GM19463 (cell line): ENCODE measurements at regions not wholly inside any gene's neighbourhood (a gene's known extent, or its start where the extent isn't known, plus 50 kb on each side); places are given as distances from the start of the nearest gene placed in this dataset.

ENCODE experiments used
- ATAC-seq: cut with Tn5 transposase; IDR thresholded peaks from one replicate; pipeline ENCODE4 v1.9.1; 2021; ENCODE audit warnings: mild to moderate bottlenecking, moderate library complexity; ENCODE audit not compliant: unreplicated experiment

DNA sequence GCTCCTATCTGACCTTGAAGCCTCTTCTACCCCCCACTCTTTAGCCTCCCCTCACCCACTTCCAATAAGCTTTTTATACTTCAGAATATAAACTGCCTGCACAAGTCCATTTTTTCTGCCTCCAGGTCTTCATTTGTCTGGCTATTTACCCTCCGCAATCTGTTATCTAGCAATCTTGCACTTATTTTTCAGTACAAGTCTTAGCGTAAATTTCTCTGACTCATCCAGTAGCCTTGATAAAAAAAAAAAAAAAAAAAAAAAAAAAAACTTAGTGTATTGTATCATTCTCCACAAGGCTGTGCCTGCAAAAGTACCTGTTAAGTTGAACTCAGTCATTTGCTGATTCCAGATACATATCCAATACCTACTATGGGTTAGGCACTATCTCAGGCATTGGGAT, 219.5 kb upstream of the DKK2 start:
- no peak for ATAC-seq

- ATAC-seq, result no peak
Observed at GRCh38 chr4:107255114-107255513, 219.0 kb upstream of the DKK2 start.

GRCh38 chr4:107253579-107254068, 217.5 kb upstream of the DKK2 start:
- no peak for ATAC-seq

DNA sequence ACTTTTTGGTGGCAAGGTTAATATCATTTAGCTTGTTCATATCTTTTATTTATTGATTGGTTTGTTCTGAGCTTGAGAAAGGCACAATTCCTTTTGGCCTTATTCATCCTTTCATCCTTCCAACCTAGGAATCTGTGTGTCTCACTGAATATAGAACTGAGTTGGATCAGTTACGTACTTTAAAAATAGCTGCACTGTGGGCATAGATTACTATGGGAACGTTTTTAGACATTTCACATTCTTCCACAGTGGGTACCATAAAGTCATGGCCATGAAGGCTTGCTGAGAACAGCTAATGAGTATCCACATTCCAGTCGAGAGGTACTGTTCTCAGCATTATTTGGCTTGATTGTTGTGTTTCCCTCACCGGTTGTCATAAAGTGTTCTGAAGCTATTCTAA, 217.0 kb upstream of the DKK2 start:
- ATAC-seq, result no peak

GRCh38 chr4:107252571-107252970, 216.5 kb upstream of the DKK2 start:
- no peak for ATAC-seq

DNA sequence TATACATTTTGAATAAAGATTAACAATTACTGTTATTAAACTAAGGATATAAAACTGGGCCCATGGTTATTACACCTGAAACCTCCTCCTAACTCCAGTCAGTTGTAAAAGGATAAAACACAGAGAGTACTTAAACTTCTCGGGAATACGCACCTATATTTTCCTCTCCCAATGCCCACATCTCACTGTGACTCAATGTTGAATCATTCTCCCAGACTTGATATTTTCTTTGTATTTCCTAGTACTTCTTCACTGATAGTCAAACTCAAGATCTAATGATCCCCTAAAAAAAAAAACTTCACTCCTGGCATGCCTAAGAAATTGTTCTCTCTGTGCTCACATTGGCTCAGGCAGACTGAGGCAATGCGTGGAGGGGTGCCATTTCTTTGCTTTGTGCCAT, 212.5 kb upstream of the DKK2 start:
- ATAC-seq, result no peak

DNA sequence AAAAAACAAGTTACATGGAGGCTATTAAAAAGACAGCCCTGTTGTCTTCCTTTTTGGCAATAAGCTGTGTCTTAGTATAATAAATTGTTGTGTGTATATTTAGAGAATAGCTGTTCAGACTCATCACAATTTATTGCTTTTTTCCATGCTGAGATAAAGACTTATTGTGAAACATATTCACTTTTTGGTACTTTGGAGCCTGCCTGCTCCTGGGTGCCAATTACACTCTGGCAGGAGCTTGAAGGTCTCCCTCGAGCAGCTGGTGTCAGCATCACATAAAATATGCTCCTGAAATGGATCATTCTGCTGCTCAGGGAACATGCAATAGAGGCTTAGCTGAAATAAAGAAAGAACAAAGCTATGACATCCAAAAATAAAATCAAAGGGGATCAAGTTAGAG, 211.6 kb upstream of the DKK2 start:
- no peak for ATAC-seq

DNA sequence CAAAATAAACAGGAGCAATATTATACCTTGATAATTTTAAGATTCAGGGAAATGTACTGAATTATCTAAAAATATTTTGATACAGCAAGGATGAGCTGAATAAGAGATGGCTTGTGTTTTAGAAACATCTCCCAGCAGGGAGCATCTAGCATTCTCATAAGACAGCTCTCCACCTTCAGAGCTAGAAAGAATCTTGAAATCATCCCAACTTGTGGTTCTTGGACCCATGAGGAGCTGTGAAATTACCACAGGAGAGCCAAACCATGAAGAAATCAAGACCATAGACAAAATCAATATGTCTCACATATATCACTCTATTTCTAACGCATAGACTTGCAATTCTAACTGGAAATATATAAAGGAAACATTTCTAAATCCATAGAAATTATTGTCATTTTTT, 210.6 kb upstream of the DKK2 start:
- no peak for ATAC-seq

- ATAC-seq, result no peak
Observed at GRCh38 chr4:107243141-107243781, 207.1 kb upstream of the DKK2 start.

- no peak for ATAC-seq
Observed at GRCh38 chr4:107220976-107221375, 184.9 kb upstream of the DKK2 start.

GRCh38 chr4:107219681-107220080, 183.6 kb upstream of the DKK2 start:
- no peak for ATAC-seq

GRCh38 chr4:107216379-107216778, 180.3 kb upstream of the DKK2 start:
- ATAC-seq, result no peak

GRCh38 chr4:107215222-107215621, 179.1 kb upstream of the DKK2 start:
- ATAC-seq, result no peak

DNA sequence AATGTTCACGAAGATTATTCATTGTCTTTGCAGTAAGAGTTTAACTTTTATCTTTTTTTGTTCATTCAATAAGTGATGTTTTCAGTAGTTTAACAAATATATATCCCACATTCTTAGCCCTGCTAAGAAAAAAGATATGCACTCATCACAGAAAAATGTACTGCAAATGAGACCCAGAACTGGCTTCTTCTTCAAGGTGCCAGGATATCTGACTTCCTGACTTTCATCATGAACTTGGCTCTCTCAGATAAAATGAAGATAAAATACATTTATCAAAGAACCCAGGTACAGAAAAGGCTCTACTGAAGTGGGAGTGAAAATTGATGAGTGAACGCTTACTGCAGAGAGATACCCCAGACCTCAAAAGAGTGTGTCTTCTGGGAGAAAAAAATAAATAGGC, 177.8 kb upstream of the DKK2 start:
- no peak for ATAC-seq

GRCh38 chr4:107213410-107213809, 177.3 kb upstream of the DKK2 start:
- ATAC-seq, result no peak

DNA sequence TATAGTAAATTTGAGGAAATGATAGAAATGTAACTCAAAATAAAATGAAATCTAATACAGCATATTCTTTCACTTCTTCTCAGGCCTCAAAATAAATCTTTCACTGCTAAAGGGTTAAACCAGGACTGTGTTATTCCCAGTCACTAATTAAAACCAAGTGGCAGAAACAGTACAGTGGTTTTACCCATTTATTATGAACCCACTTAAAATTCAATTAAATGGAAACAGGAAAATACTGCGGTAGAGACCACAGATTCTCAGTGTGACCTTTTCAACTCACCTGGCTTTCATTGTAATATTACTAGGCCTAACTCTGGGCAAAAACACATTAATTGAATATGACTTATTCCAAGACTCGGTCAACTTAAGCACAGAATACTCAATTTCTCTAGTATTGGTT, 176.5 kb upstream of the DKK2 start:
- ATAC-seq, result no peak

DNA sequence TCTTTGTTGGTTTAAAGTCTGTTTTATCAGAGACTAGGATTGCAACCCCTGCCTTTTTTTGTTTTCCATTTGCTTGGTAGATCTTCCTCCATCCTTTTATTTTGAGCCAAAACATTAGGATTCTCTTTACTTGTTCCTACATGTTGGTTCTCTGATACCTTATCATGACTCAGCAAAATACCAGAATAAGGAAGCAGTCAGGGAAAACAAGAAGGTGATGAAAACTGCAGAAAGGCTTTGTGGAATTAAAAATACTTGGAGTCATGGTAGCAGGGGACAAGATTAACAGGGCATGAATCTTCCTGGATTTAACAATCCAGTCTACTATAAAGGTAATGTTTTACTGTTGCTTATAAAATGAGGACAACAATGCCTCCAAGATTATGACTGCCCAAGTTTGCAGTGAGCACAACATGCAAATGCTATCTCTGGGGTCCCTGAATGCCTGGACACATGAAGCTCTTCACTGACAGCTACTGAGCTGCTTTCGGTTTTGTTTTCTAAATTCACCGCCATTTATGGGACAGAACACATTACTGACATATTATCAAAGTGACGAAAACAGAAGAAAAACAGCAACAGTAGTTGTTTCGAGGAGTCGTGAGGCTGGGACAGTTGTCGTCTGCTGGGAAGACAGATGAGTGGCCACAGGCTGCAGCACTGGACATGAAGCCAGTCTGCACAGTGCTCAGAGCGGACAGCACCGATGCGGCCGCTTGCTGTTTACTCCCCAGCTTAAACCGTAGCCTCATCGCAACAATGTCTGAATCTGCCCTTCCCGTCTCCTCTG, 174.5 kb upstream of the DKK2 start:
- no peak for ATAC-seq

DNA sequence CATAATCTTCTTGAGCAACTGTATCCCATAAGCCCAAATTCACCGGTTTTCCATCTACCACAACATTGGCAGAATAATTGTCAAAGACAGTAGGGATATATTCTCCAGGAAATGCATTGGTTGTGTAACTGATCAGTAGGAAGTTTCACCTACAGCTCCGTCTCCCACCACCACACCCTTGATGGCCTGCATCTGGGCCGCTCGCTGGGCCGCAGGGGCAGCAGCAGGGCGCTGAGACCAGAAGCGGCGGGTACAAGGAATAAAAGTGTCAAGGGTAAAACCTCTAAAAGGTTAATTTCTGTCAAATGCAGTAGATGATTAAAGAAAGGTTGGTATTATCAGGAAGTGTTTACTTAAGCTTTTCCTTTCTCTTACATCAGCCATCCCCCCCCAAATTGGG, 167.6 kb upstream of the DKK2 start:
- ATAC-seq, result no peak

DNA sequence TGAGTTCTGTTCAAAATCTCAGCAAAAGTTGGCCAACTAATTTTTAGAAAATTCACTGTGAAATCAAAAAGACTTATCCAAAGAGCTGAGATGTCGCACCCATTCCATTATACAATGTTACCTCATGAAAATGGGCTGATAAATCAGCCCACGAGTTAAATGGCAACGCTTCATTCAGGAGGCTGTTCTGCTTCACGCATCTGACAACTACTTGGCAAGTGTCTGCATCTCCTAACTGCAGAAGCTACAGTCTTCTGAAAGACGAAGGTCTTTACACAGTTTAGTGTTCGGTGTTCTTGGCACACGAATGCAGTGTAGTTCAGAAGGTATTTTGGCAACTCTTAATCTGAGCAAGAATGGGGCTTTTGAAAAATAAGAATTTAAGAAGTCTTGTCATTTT, 166.6 kb upstream of the DKK2 start:
- no peak for ATAC-seq

DNA sequence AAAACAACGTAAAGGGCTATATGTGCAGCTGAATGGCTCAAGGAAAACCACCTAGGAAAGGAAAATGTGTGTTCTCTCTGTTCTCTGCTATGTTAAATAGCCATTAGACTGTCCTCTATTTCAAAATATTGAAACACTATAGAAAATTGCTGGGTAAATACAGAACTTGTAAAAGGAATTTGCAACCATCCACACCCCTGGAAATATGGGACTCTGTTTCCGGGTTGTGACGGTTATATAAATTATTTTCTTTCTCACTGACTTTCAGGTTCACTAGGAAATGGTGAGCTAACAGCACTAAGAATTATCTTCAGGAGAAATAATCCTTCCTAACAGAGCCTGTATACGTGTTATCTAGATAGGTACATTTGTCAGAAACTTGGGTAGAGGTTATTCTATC, 161.0 kb upstream of the DKK2 start:
- ATAC-seq, result no peak

GRCh38 chr4:107196312-107196711, 160.2 kb upstream of the DKK2 start:
- ATAC-seq, result no peak

- no peak for ATAC-seq
Observed at GRCh38 chr4:107194005-107194404, 157.9 kb upstream of the DKK2 start.

GRCh38 chr4:107192601-107193000, 156.5 kb upstream of the DKK2 start:
- ATAC-seq, result no peak
